A673 (cell line): ENCODE measurements at regions not wholly inside any gene's neighbourhood (a gene's known extent, or its start where the extent isn't known, plus 50 kb on each side); places are given as distances from the start of the nearest gene placed in this dataset.

Experiments used
- BruUV-seq: library from RNA; stranded (reverse); fragments of 400-500 nt; replicated peaks from 2 replicates; lab custom pipeline; 2021; lab: Mats Ljungman, UMichigan
- CTCF ChIA-PET: fragments of 300-600 bp; sonication (Branson Sonifier 250); formaldehyde crosslinking; loops from one replicate; lab custom pipeline; 2022; ENCODE audit warnings: antibody characterized with exemption; lab: Charles Lee
- POLR2A ChIA-PET: fragments of 300-600 bp; sonication (Branson Sonifier 250); formaldehyde crosslinking; loops from one replicate; lab custom pipeline; 2022; ENCODE audit warnings: antibody characterized with exemption; ENCODE audit not compliant: low non-redundant PET; lab: Charles Lee
- DNase-seq: peaks from one replicate; pipeline ENCODE4 v3.0.0-alpha.2; 2015; ENCODE audit warnings: low spot score
- H3K27ac ChIP-seq: fragments of 200-600 bp; sonication (generic); 2 replicates; pipeline ENCODE4 v1.5.1; 2016; ENCODE audit warnings: mixed run types, low read depth, mild to moderate bottlenecking, mixed read lengths, antibody characterized with exemption, low read length; ENCODE audit not compliant: poor library complexity, severe bottlenecking
- H3K27me3 ChIP-seq: fragments of 200-600 bp; sonication (generic); replicated peaks from 2 replicates; pipeline ENCODE4 v1.6.1; 2017; ENCODE audit warnings: mixed run types, low read depth, mild to moderate bottlenecking, mixed read lengths, antibody characterized with exemption, low read length; ENCODE audit not compliant: insufficient read depth, poor library complexity
- H3K36me3 ChIP-seq: fragments of 200-600 bp; sonication (generic); 2 replicates; pipeline ENCODE4 v1.6.1; 2016; ENCODE audit warnings: mixed run types, mild to moderate bottlenecking, mixed read lengths, antibody characterized with exemption, low read length; ENCODE audit not compliant: insufficient read depth, poor library complexity, severe bottlenecking
- H3K4me1 ChIP-seq: fragments of 200-600 bp; sonication (generic); 2 replicates; pipeline ENCODE4 v1.6.1; 2017; ENCODE audit warnings: mixed run types, mild to moderate bottlenecking, mixed read lengths, antibody characterized with exemption, low read length; ENCODE audit not compliant: insufficient read depth, poor library complexity, severe bottlenecking
- H3K4me3 ChIP-seq: fragments of 200-600 bp; sonication (generic); 2 replicates; pipeline ENCODE4 v1.5.1; 2016; ENCODE audit warnings: low read depth, mixed run types, mild to moderate bottlenecking, mixed read lengths, low read length; ENCODE audit not compliant: poor library complexity, severe bottlenecking
- H3K9me3 ChIP-seq: fragments of 200-600 bp; sonication (generic); 2 replicates; pipeline ENCODE4 v1.6.1; 2016; ENCODE audit warnings: mixed run types, low read depth, mild to moderate bottlenecking, mixed read lengths, antibody characterized with exemption, low read length; ENCODE audit not compliant: poor library complexity, severe bottlenecking
- EZH2 ChIP-seq: fragments of 200-600 bp; sonication (generic); IDR thresholded peaks from 2 replicates; pipeline ENCODE4 v1.6.1; 2017; ENCODE audit warnings: borderline replicate concordance, low read depth, mild to moderate bottlenecking, mixed read lengths, antibody characterized with exemption, low read length; ENCODE audit not compliant: poor library complexity, severe bottlenecking
- intact Hi-C: fragments of 100-400 bp; cut with micrococcal nuclease; formaldehyde crosslinking; loops from one replicate; pipeline ENCODE4 v1.10.0; 2022; ENCODE audit not compliant: unreplicated experiment
- TF ChIP-seq, protein P1 (sequence below): fragments of 300-800, 200-600 bp; sonication (generic); conservative IDR thresholded peaks from 2 replicates; pipeline ENCODE4 v1.5.1; 2017; ENCODE audit warnings: low read depth, mild to moderate bottlenecking, antibody characterized with exemption, low read length, moderate library complexity, mixed read lengths

GRCh38 chr21:19368944-19369343 lies 965.4 kb upstream of the TMPRSS15 start:
- Histone ChIP-seq H3K4me3 (no peak overlapping the region), H3K36me3 (no peaks in the 10 kb centered on the region), H3K4me1 (no peaks in the 10 kb centered on the region), H3K27me3 (no peaks in the 10 kb centered on the region), H3K27ac (no peak overlapping the region), H3K9me3 (peaks cover 26% of the 10 kb centered on the region)
- POLR2A ChIA-PET, result no interaction called here
- CTCF ChIA-PET, result no interaction called here
- intact Hi-C loops, result no loop called here
- no TSS peak for BruUV-seq
- no peak for TF ChIP-seq EZH2
- TF ChIP-seq, protein P1, sequence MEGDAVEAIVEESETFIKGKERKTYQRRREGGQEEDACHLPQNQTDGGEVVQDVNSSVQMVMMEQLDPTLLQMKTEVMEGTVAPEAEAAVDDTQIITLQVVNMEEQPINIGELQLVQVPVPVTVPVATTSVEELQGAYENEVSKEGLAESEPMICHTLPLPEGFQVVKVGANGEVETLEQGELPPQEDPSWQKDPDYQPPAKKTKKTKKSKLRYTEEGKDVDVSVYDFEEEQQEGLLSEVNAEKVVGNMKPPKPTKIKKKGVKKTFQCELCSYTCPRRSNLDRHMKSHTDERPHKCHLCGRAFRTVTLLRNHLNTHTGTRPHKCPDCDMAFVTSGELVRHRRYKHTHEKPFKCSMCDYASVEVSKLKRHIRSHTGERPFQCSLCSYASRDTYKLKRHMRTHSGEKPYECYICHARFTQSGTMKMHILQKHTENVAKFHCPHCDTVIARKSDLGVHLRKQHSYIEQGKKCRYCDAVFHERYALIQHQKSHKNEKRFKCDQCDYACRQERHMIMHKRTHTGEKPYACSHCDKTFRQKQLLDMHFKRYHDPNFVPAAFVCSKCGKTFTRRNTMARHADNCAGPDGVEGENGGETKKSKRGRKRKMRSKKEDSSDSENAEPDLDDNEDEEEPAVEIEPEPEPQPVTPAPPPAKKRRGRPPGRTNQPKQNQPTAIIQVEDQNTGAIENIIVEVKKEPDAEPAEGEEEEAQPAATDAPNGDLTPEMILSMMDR, result no peak
- no peak for DNase-seq

DNA sequence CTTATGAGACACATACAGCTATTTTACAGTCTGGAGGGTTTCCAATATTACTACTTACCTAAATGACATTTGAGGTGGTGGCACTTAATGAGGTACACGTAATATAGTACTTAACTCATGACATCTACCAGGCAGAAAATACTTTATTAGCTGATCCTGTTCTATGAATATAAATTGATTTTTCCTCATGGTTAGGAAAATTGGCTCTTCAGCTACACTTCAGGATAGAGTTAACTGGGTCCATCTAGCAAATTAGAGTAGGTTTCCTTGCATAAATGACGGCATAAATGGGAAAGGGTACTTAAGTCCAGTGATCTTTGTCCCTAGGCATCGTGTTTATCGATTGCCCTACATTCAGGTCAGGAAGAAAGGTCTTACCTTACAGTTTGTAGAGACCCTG lies 988.8 kb upstream of the TMPRSS15 start:
- H3K4me1 ChIP-seq, result no peaks in the 10 kb centered on the region
- peaks cover 8% of the 10 kb centered on the region for H3K9me3 ChIP-seq
- no peak overlapping the region for H3K4me3 ChIP-seq
- no peaks in the 10 kb centered on the region for H3K27me3 ChIP-seq
- no TSS peak for BruUV-seq
- intact Hi-C loops, result no loop called here
- ChIA-PET CTCF (no interaction called here), POLR2A (no interaction called here)
- no peaks in the 10 kb centered on the region for H3K36me3 ChIP-seq
- no peak for DNase-seq
- no peak for TF ChIP-seq EZH2
- TF ChIP-seq, protein P1, result no peak
- H3K27ac ChIP-seq, result no peak overlapping the region

DNA sequence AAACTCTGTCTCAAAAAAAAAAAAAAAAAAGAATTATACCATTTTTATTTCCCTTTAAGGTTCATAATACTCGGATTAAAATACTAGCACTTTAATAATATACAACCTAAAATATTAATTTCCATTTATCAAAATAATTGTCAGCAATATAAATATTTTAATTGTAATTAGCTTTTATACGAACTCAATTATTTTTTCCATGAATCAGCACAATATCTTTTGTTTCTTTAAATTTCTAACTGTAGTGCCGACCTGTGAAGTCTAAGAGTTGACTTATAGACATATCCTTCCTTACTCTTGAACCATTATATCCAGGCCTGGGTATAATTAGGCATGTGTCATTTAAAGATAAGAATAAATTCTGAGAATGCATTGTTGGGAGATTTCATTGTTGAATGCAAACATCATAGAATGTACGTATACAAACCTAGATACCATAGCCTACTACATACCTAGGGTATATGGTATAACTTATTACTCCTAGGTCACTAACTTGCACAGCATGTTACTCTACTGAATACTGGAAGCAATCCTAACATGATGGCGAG lies 996.7 kb upstream of the TMPRSS15 start:
- POLR2A ChIA-PET, result no interaction called here
- H3K4me1 ChIP-seq, result no peaks in the 10 kb centered on the region
- intact Hi-C loops, result no loop called here
- BruUV-seq, result no TSS peak
- no peak overlapping the region for H3K4me3 ChIP-seq
- DNase-seq, result no peak
- H3K27ac ChIP-seq, result no peak overlapping the region
- H3K9me3 ChIP-seq, result peaks cover 5% of the 10 kb centered on the region
- no peaks in the 10 kb centered on the region for H3K27me3 ChIP-seq
- TF ChIP-seq EZH2, result no peak
- TF ChIP-seq, protein P1, result no peak
- CTCF ChIA-PET, result no interaction called here
- no peaks in the 10 kb centered on the region for H3K36me3 ChIP-seq
